Neural cell (in vitro differentiated cells): ENCODE measurements at regions not wholly inside any gene's neighbourhood (a gene's known extent, or its start where the extent isn't known, plus 50 kb on each side); places are given as distances from the start of the nearest gene placed in this dataset.

Experiments used
- H2AFZ ChIP-seq: fragments of 200-600, 300-800 bp; sonication (generic), shearing (Covaris generic); 2 replicates; pipeline ENCODE4 v1.6.0; 2014; ENCODE audit warnings: low read depth, mild to moderate bottlenecking, antibody characterized with exemption, low read length, moderate library complexity
- H3F3A ChIP-seq: fragments of 200-600 bp; shearing (Covaris generic); 2 replicates; pipeline ENCODE4 v1.6.1; 2016; ENCODE audit warnings: mild to moderate bottlenecking, moderate library complexity, mixed read lengths, antibody characterized with exemption, low read length; ENCODE audit not compliant: insufficient read depth, poor library complexity, severe bottlenecking
- H3K27ac ChIP-seq: fragments of 200-600, 300-800 bp; sonication (generic), shearing (Covaris generic); 2 replicates; pipeline ENCODE4 v1.5.1; 2014; ENCODE audit warnings: mild to moderate bottlenecking, low read length, moderate library complexity
- H3K27me3 ChIP-seq: fragments of 300-800, 200-600 bp; sonication (generic), shearing (Covaris generic); 2 replicates; pipeline ENCODE4 v1.6.0; 2014; ENCODE audit warnings: mild to moderate bottlenecking, low read depth, low read length, moderate library complexity; ENCODE audit not compliant: insufficient read depth
- H3K36me3 ChIP-seq: fragments of 300-800, 200-600 bp; sonication (generic), shearing (Covaris generic); 2 replicates; pipeline ENCODE4 v1.5.1; 2014; ENCODE audit warnings: mild to moderate bottlenecking, antibody characterized with exemption, low read length, moderate library complexity; ENCODE audit not compliant: insufficient read depth
- H3K4me2 ChIP-seq: fragments of 300-800, 200-600 bp; sonication (generic), shearing (Covaris generic); 2 replicates; pipeline ENCODE4 v1.6.0; 2014; ENCODE audit warnings: mild to moderate bottlenecking, low read length
- H3K4me3 ChIP-seq: fragments of 300-800, 200-600 bp; sonication (generic), shearing (Covaris generic); 2 replicates; pipeline ENCODE4 v1.5.1; 2014; ENCODE audit warnings: mild to moderate bottlenecking, low read length, moderate library complexity
- H3K79me2 ChIP-seq: fragments of 200-600 bp; shearing (Covaris generic); replicated peaks from 2 replicates; pipeline ENCODE4 v1.6.0; 2014; ENCODE audit warnings: mild to moderate bottlenecking, low read length, moderate library complexity; ENCODE audit not compliant: insufficient read depth
- H3K9ac ChIP-seq: fragments of 300-800, 200-600 bp; sonication (generic), shearing (Covaris generic); 2 replicates; pipeline ENCODE4 v1.6.1; 2016; ENCODE audit warnings: mild to moderate bottlenecking, low read length, mixed read lengths
- H3K9me2 ChIP-seq: fragments of 200-600 bp; shearing (Covaris generic); 2 replicates; pipeline ENCODE4 v1.6.1; 2016; ENCODE audit warnings: mild to moderate bottlenecking, low read length, mixed read lengths; ENCODE audit not compliant: insufficient read depth
- H3K9me3 ChIP-seq: fragments of 200-600, 300-800 bp; sonication (generic), shearing (Covaris generic); 2 replicates; pipeline ENCODE4 v1.6.1; 2016; ENCODE audit warnings: mild to moderate bottlenecking, mixed run types, low read length, moderate library complexity, mixed read lengths
- H4K20me1 ChIP-seq: fragments of 200-600 bp; shearing (Covaris generic); 2 replicates; pipeline ENCODE4 v1.6.1; 2016; ENCODE audit warnings: mild to moderate bottlenecking, mixed run types; ENCODE audit not compliant: insufficient read depth
- EP300 ChIP-seq: fragments of 450-650 bp; conservative IDR thresholded peaks from 2 replicates; pipeline ENCODE4 v1.6.1; 2014; ENCODE audit warnings: antibody characterized with exemption, mild to moderate bottlenecking, moderate library complexity; ENCODE audit not compliant: poor library complexity, severe bottlenecking
- EZH2 ChIP-seq: fragments of 200-600, 300-800 bp; shearing (Covaris generic), sonication (generic); IDR thresholded peaks from 2 replicates; pipeline ENCODE4 v1.6.1; 2014; ENCODE audit warnings: antibody characterized with exemption, low read length, borderline replicate concordance, mild to moderate bottlenecking; ENCODE audit not compliant: insufficient read depth, poor library complexity, severe bottlenecking
- MXI1 ChIP-seq: fragments of 450-650 bp; conservative IDR thresholded peaks from 2 replicates; pipeline ENCODE4 v1.6.1; 2014; ENCODE audit warnings: antibody characterized with exemption, mild to moderate bottlenecking; ENCODE audit not compliant: poor library complexity, severe bottlenecking
- POLR2AphosphoS5 ChIP-seq: IDR thresholded peaks from 2 replicates; pipeline ENCODE4 v1.6.1; 2012
- RAD21 ChIP-seq: fragments of 450-650 bp; conservative IDR thresholded peaks from 2 replicates; pipeline ENCODE4 v1.6.1; 2014; ENCODE audit warnings: antibody characterized with exemption, mild to moderate bottlenecking, moderate library complexity
- SMC3 ChIP-seq: fragments of 450-650 bp; conservative IDR thresholded peaks from 2 replicates; pipeline ENCODE4 v1.6.1; 2014; ENCODE audit warnings: antibody characterized with exemption, mild to moderate bottlenecking, moderate library complexity; ENCODE audit not compliant: poor library complexity
- TAF1 ChIP-seq: IDR thresholded peaks from 2 replicates; pipeline ENCODE4 v1.6.1; 2012; ENCODE audit warnings: low read depth
- TF ChIP-seq, protein P1 (sequence below): fragments of 450-650 bp; IDR thresholded peaks from 2 replicates; pipeline ENCODE4 v1.5.1; 2014; ENCODE audit warnings: antibody characterized with exemption, mild to moderate bottlenecking, moderate library complexity; ENCODE audit not compliant: poor library complexity, severe bottlenecking
- TF ChIP-seq, protein P2 (sequence below): IDR thresholded peaks from 2 replicates; pipeline ENCODE4 v1.6.1; 2012; ENCODE audit warnings: borderline replicate concordance

DNA sequence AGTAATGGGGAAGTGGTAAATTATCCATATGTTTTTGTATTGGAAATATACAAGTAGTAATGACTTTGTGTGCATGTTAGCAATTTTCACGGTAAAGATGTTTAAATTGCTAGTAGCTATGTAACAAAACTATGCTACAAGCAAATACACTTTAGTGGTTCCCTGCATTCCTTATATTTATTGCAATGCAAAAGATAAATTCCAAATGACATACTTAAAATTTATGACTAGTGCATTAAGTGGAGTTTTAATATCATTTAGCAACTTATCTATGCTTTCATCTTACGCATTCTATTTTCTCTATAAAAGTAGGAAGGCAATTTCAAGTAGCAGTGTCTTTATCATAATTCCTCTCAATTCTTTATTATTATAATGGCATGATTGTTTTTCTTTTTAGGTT, 482.8 kb downstream of the SLITRK5 start:
- Histone ChIP-seq H3K4me3 (no peak overlapping the region), H3F3A (no peaks in the 10 kb centered on the region), H3K27ac (no peak overlapping the region), H3K36me3 (no peaks in the 10 kb centered on the region), H3K9me3 (no peaks in the 10 kb centered on the region), H2AFZ (no peak overlapping the region), H3K27me3 (no peaks in the 10 kb centered on the region), H3K9ac (no peak overlapping the region), H3K79me2 (no peaks in the 10 kb centered on the region), H3K4me2 (no peak overlapping the region), H3K9me2 (no peaks in the 10 kb centered on the region), H4K20me1 (no peaks in the 10 kb centered on the region)
- TF ChIP-seq TAF1 (no peak), RAD21 (no peak), MXI1 (no peak), SMC3 (no peak), POLR2AphosphoS5 (no peak), EP300 (no peak), EZH2 (no peak)
- TF ChIP-seq, protein P1, sequence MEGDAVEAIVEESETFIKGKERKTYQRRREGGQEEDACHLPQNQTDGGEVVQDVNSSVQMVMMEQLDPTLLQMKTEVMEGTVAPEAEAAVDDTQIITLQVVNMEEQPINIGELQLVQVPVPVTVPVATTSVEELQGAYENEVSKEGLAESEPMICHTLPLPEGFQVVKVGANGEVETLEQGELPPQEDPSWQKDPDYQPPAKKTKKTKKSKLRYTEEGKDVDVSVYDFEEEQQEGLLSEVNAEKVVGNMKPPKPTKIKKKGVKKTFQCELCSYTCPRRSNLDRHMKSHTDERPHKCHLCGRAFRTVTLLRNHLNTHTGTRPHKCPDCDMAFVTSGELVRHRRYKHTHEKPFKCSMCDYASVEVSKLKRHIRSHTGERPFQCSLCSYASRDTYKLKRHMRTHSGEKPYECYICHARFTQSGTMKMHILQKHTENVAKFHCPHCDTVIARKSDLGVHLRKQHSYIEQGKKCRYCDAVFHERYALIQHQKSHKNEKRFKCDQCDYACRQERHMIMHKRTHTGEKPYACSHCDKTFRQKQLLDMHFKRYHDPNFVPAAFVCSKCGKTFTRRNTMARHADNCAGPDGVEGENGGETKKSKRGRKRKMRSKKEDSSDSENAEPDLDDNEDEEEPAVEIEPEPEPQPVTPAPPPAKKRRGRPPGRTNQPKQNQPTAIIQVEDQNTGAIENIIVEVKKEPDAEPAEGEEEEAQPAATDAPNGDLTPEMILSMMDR = no peak
- TF ChIP-seq, protein P2, sequence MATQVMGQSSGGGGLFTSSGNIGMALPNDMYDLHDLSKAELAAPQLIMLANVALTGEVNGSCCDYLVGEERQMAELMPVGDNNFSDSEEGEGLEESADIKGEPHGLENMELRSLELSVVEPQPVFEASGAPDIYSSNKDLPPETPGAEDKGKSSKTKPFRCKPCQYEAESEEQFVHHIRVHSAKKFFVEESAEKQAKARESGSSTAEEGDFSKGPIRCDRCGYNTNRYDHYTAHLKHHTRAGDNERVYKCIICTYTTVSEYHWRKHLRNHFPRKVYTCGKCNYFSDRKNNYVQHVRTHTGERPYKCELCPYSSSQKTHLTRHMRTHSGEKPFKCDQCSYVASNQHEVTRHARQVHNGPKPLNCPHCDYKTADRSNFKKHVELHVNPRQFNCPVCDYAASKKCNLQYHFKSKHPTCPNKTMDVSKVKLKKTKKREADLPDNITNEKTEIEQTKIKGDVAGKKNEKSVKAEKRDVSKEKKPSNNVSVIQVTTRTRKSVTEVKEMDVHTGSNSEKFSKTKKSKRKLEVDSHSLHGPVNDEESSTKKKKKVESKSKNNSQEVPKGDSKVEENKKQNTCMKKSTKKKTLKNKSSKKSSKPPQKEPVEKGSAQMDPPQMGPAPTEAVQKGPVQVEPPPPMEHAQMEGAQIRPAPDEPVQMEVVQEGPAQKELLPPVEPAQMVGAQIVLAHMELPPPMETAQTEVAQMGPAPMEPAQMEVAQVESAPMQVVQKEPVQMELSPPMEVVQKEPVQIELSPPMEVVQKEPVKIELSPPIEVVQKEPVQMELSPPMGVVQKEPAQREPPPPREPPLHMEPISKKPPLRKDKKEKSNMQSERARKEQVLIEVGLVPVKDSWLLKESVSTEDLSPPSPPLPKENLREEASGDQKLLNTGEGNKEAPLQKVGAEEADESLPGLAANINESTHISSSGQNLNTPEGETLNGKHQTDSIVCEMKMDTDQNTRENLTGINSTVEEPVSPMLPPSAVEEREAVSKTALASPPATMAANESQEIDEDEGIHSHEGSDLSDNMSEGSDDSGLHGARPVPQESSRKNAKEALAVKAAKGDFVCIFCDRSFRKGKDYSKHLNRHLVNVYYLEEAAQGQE = no peak

DNA sequence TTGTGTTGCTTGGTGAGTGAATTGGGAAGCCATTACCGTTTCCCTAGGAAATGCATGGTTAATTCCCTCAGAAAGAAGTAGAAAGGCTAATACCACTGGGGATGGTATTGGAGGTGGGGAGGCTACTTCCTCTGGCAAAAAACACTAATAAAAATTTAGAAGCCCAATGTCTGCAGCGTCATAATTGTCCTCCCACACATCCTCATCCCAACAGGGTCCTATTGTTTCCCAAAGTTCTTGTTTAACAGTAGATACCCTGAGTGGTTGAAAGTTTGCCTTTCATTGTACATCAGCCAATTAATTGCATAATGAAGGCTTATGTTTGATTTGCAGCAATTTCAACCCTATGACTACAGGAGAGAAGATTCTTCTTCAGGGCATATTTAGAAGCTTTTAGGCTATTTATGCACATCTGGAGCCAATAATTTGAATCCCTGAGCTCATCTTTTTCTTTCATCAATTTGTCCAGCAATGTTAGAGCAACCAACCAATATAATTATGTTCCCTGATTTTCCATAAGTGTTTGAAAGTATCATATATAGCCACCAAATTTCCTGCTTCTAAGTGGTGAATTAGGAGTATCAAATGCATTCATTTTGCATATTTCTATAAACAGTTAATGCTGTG, 491.0 kb downstream of the SLITRK5 start:
- Histone ChIP-seq H3K36me3 (no peaks in the 10 kb centered on the region), H4K20me1 (no peaks in the 10 kb centered on the region), H2AFZ (no peak overlapping the region), H3K9ac (no peak overlapping the region), H3K27ac (no peak overlapping the region), H3K4me2 (no peak overlapping the region), H3F3A (no peaks in the 10 kb centered on the region), H3K9me2 (no peaks in the 10 kb centered on the region), H3K9me3 (no peaks in the 10 kb centered on the region), H3K4me3 (no peak overlapping the region), H3K79me2 (no peaks in the 10 kb centered on the region), H3K27me3 (no peaks in the 10 kb centered on the region)
- TF ChIP-seq EP300 (no peak), MXI1 (no peak), SMC3 (no peak)
- TF ChIP-seq, protein P1 = no peak
